Smooth muscle cell (in vitro differentiated cells): ENCODE measurements at regions not wholly inside any gene's neighbourhood (a gene's known extent, or its start where the extent isn't known, plus 50 kb on each side); places are given as distances from the start of the nearest gene placed in this dataset.
A peak's percentile ranks its signal among the peaks of the same experiment; 100 is the strongest.

Experiments used
- DNase-seq: peaks from one replicate; lab custom pipeline; 2025; ENCODE audit not compliant: unreplicated experiment; lab: John Stamatoyannopoulos, UW
- H2AFZ ChIP-seq: fragments of 200-600 bp; sonication (generic); 2 replicates; pipeline ENCODE4 v1.6.0; 2016; ENCODE audit warnings: antibody characterized with exemption, low read depth, mild to moderate bottlenecking
- H3F3A ChIP-seq: fragments of 200-600 bp; sonication (generic); 2 replicates; pipeline ENCODE4 v1.6.0; 2017; ENCODE audit warnings: antibody characterized with exemption, low read depth
- H3K27ac ChIP-seq: fragments of 200-600 bp; sonication (generic); 2 replicates; pipeline ENCODE4 v1.5.1; 2016; ENCODE audit warnings: low read depth, mild to moderate bottlenecking
- H3K27me3 ChIP-seq: fragments of 200-600 bp; sonication (generic); 2 replicates; pipeline ENCODE4 v1.6.1; 2016; ENCODE audit warnings: low read depth, mild to moderate bottlenecking
- H3K36me3 ChIP-seq: fragments of 200-600 bp; sonication (generic); 2 replicates; pipeline ENCODE4 v1.5.1; 2016; ENCODE audit warnings: low read depth
- H3K4me1 ChIP-seq: fragments of 200-600 bp; sonication (generic); 2 replicates; pipeline ENCODE4 v1.5.1; 2016; ENCODE audit warnings: low read depth
- H3K4me2 ChIP-seq: fragments of 200-600 bp; sonication (generic); 2 replicates; pipeline ENCODE4 v1.6.0; 2016; ENCODE audit warnings: mild to moderate bottlenecking
- H3K4me3 ChIP-seq: fragments of 200-600 bp; sonication (generic); 2 replicates; pipeline ENCODE4 v1.5.1; 2016; ENCODE audit warnings: mild to moderate bottlenecking
- H3K79me2 ChIP-seq: fragments of 200-600 bp; sonication (generic); 2 replicates; pipeline ENCODE4 v1.6.0; 2016; ENCODE audit warnings: low read depth, mild to moderate bottlenecking
- H3K9ac ChIP-seq: fragments of 200-600 bp; sonication (generic); 2 replicates; pipeline ENCODE4 v1.6.0; 2016; ENCODE audit warnings: low read depth
- H3K9me3 ChIP-seq: fragments of 200-600 bp; sonication (generic); replicated peaks from 2 replicates; pipeline ENCODE4 v1.5.1; 2016; ENCODE audit warnings: low read depth
- H4K20me1 ChIP-seq: fragments of 200-600 bp; sonication (generic); 2 replicates; pipeline ENCODE4 v1.6.0; 2016; ENCODE audit warnings: low read depth
- CTCF ChIP-seq: fragments of 200-600 bp; sonication (generic); IDR thresholded peaks from 2 replicates; pipeline ENCODE4 v1.5.1; 2017; ENCODE audit warnings: borderline replicate concordance, mild to moderate bottlenecking, antibody characterized with exemption; ENCODE audit not compliant: insufficient read depth, poor library complexity, severe bottlenecking
- WGBS: methylation state at CpG from one replicate; pipeline ENCODE4 v1.1.7; 2016; ENCODE audit warnings: low lambda C conversion rate; 5-methylcytosine and 5-hydroxymethylcytosine counted together

DNA sequence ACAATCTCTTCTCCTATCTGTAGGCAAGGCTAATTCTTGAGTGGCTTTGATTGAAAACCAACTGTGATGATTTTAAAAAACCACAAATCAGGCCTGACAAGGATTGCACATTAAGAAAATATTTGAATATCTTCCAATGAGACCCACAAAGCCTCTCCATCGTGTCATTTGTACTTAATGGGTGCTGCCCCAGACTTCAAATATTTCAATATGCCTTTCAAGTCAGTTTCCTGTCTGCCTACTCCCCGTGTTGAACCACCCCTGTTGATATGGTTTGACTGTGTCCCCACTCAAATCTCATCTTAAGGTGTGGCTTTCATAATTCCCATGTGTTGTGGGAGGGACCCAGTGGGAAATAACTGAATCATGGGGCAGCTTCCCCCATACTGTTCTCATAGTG lies 159.7 kb upstream of the EGLN3 start:
- Histone ChIP-seq H2AFZ (no peak overlapping the region), H3K9me3 (no peaks in the 10 kb centered on the region), H3K4me1 (peaks cover 8% of the 10 kb centered on the region), H3K36me3 (no peaks in the 10 kb centered on the region), H4K20me1 (no peaks in the 10 kb centered on the region), H3F3A (peaks cover 8% of the 10 kb centered on the region), H3K4me3 (no peak overlapping the region), H3K27me3 (no peaks in the 10 kb centered on the region), H3K79me2 (no peaks in the 10 kb centered on the region), H3K9ac (no peak overlapping the region), H3K4me2 (no peak overlapping the region), H3K27ac (no peak overlapping the region)
- 28% methylated on average over 2 of the region's 2 CpGs for WGBS
- DNase-seq: no peak
- no peak for TF ChIP-seq CTCF

- Histone ChIP-seq H3K27ac (no peak overlapping the region), H3K9me3 (no peaks in the 10 kb centered on the region), H3K4me2 (no peak overlapping the region), H3K27me3 (no peaks in the 10 kb centered on the region), H3K4me3 (no peak overlapping the region), H3K4me1 (peaks cover 15% of the 10 kb centered on the region), H3K9ac (no peak overlapping the region), H3K36me3 (no peaks in the 10 kb centered on the region), H3K79me2 (no peaks in the 10 kb centered on the region), H4K20me1 (no peaks in the 10 kb centered on the region), H2AFZ (no peak overlapping the region), H3F3A (peaks cover 5% of the 10 kb centered on the region)
- TF ChIP-seq CTCF: no peak
- DNase-seq: no peak
- WGBS: 96% methylated on average over 3 of the region's 3 CpGs
These were observed 156.6 kb upstream of the EGLN3 start for GRCh38 chr14:34107441-34107840.

DNA sequence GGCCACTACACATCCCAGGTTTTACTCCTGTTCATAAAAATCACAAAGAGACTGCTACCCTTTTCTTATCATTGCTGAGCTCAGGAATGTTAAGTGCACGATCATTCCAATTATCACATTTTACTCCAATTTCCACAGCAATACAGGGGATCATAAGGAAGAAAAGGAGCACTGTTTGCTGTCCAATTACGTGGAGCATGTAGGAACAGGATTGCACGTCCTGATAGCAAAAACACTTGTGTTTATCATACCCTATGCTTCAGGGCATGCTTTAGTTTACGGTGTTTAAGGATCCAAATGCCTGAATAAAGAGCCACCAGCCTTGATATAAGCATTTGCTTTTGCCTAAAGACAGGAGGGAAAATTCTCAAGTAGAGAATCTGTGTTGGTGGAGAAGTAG lies 155.4 kb upstream of the EGLN3 start:
- no peak overlapping the region for H3K4me3 ChIP-seq
- H3K4me1 ChIP-seq: peaks cover 15% of the 10 kb centered on the region
- H3K9me3 ChIP-seq: no peaks in the 10 kb centered on the region
- no peak overlapping the region for H3K9ac ChIP-seq
- H2AFZ ChIP-seq: no peak overlapping the region
- 50% methylated on average over 4 of the region's 4 CpGs for WGBS
- H4K20me1 ChIP-seq: no peaks in the 10 kb centered on the region
- no peak for TF ChIP-seq CTCF
- no peaks in the 10 kb centered on the region for H3K27me3 ChIP-seq
- DNase-seq: no peak
- no peaks in the 10 kb centered on the region for H3K36me3 ChIP-seq
- H3F3A ChIP-seq: peaks cover 5% of the 10 kb centered on the region
- no peak overlapping the region for H3K27ac ChIP-seq
- H3K79me2 ChIP-seq: no peaks in the 10 kb centered on the region
- H3K4me2 ChIP-seq: no peak overlapping the region

DNA sequence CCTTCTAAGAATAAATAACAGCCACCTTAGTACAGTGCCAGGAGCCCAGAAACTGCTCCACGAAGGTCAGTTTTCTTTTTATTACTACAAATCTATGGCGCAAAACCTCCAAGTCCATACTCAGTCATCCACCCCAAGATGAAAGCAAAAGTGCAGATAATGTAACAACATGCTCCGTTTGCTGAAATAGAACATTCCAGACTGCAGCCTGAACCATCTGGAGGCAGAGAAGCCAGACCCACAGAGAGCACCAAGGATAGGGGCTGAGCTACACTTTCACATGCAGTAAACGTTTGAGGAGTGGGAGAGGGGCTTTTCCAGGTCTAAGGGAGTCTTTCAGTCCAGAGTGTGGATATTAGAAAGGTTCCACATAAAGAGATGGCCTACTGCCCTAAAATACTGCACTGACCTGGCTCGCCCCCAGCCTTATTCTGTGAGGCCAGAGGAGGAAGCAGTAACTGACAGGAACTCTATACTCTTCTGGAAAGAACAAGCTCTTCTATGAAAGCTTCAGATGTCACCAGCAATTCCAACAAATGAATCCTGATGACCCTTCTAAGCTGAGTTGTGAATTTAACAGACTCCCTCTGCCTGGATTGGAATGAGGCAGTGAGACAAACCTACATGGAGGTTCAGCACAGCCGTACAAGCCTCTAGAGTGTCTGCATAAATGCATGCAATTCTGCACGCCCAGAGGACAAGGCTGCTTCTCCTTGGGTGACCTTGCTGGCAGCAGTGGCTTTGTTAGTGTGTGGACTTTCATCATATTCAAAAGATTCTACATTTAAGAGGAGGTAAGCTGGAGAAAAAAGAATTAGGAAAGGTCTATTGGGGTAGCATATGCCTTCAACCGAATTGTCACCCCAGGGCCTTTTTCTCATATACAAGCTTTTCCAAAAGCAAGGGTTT lies 153.9 kb upstream of the EGLN3 start:
- Histone ChIP-seq H3K4me2 (no peak overlapping the region), H3F3A (peaks cover 5% of the 10 kb centered on the region), H3K9me3 (no peaks in the 10 kb centered on the region), H3K4me3 (no peak overlapping the region), H4K20me1 (no peaks in the 10 kb centered on the region), H3K36me3 (no peaks in the 10 kb centered on the region), H3K9ac (no peak overlapping the region), H3K4me1 (peaks cover 15% of the 10 kb centered on the region), H3K27ac (no peak overlapping the region), H2AFZ (peak overlapping the region; percentile 55), H3K79me2 (no peaks in the 10 kb centered on the region), H3K27me3 (no peaks in the 10 kb centered on the region)
- no peak for TF ChIP-seq CTCF
- 67% methylated on average over 8 of the region's 8 CpGs for WGBS
- DNase-seq: no peak
